Osteocyte (in vitro differentiated cells): ENCODE measurements at regions not wholly inside any gene's neighbourhood (a gene's known extent, or its start where the extent isn't known, plus 50 kb on each side); places are given as distances from the start of the nearest gene placed in this dataset.

ENCODE experiments used
- DNase-seq: peaks from one replicate; pipeline ENCODE4 v3.0.0; 2021; ENCODE audit warnings: mixed read lengths; ENCODE audit not compliant: unreplicated experiment; ENCODE audit errors: extremely low spot score
- H3K27ac Mint-ChIP-seq: one replicate; pipeline ENCODE4 v1.8.0; 2021; ENCODE audit warnings: mild to moderate bottlenecking, mixed read lengths; ENCODE audit not compliant: unreplicated experiment
- H3K27me3 Mint-ChIP-seq: one replicate; pipeline ENCODE4 v1.8.0; 2021; ENCODE audit warnings: mixed read lengths; ENCODE audit not compliant: unreplicated experiment
- H3K36me3 Mint-ChIP-seq: one replicate; pipeline ENCODE4 v1.8.0; 2021; ENCODE audit warnings: mixed read lengths; ENCODE audit not compliant: unreplicated experiment
- H3K4me1 Mint-ChIP-seq: one replicate; pipeline ENCODE4 v1.8.0; 2021; ENCODE audit warnings: mixed read lengths; ENCODE audit not compliant: unreplicated experiment
- H3K4me3 Mint-ChIP-seq: one replicate; pipeline ENCODE4 v1.8.0; 2021; ENCODE audit warnings: mild to moderate bottlenecking, moderate library complexity, mixed read lengths; ENCODE audit not compliant: unreplicated experiment
- H3K9me3 Mint-ChIP-seq: one replicate; pipeline ENCODE4 v1.8.0; 2021; ENCODE audit warnings: mixed read lengths; ENCODE audit not compliant: unreplicated experiment
- TF ChIP-seq, protein P1 (sequence below): fragments of 200-600 bp; sonication (generic); IDR thresholded peaks from 2 replicates; pipeline ENCODE4 v1.5.0; 2021; ENCODE audit warnings: antibody characterized with exemption, mild to moderate bottlenecking, moderate library complexity

- TF ChIP-seq, protein P1, sequence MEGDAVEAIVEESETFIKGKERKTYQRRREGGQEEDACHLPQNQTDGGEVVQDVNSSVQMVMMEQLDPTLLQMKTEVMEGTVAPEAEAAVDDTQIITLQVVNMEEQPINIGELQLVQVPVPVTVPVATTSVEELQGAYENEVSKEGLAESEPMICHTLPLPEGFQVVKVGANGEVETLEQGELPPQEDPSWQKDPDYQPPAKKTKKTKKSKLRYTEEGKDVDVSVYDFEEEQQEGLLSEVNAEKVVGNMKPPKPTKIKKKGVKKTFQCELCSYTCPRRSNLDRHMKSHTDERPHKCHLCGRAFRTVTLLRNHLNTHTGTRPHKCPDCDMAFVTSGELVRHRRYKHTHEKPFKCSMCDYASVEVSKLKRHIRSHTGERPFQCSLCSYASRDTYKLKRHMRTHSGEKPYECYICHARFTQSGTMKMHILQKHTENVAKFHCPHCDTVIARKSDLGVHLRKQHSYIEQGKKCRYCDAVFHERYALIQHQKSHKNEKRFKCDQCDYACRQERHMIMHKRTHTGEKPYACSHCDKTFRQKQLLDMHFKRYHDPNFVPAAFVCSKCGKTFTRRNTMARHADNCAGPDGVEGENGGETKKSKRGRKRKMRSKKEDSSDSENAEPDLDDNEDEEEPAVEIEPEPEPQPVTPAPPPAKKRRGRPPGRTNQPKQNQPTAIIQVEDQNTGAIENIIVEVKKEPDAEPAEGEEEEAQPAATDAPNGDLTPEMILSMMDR: no peak
- no peak overlapping the region for H3K27ac Mint-ChIP-seq
- H3K36me3 Mint-ChIP-seq: no peaks in the 10 kb centered on the region
- no peaks in the 10 kb centered on the region for H3K9me3 Mint-ChIP-seq
- DNase-seq: no peak
- peaks cover 44% of the 10 kb centered on the region for H3K27me3 Mint-ChIP-seq
- H3K4me3 Mint-ChIP-seq: no peak overlapping the region
- H3K4me1 Mint-ChIP-seq: no peaks in the 10 kb centered on the region
Observed at GRCh38 chr13:42389041-42389440, 117.1 kb downstream of the AKAP11 start.

DNA sequence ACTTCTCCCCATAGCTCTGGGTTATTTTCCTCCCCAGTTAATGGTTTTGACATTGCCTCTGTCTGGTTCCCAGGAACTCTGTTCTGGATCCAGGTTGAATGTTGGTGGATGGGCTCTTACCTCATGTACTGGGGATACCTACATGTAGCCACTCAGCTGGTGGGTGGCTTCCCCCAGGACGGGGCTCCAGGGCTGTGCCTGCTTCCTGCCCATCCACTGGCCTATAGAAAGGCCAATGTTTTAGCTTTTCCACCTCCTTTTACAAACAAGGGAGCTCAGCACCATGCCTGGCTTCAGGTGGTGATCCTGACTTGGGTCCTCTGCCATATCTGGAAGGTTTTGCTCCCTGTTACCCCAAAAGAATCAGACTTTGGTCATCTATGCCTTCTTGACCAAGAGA is 120.2 kb downstream of the AKAP11 start:
- no peak for DNase-seq
- Mint-ChIP-seq H3K27ac (no peak overlapping the region), H3K9me3 (no peaks in the 10 kb centered on the region), H3K36me3 (no peaks in the 10 kb centered on the region), H3K4me1 (peaks cover 6% of the 10 kb centered on the region), H3K27me3 (peaks cover 54% of the 10 kb centered on the region), H3K4me3 (no peak overlapping the region)
- TF ChIP-seq, protein P1: no peak

GRCh38 chr13:42392716-42393572 is 121.0 kb downstream of the AKAP11 start:
- Mint-ChIP-seq H3K9me3 (no peaks in the 10 kb centered on the region), H3K4me1 (peaks cover 6% of the 10 kb centered on the region), H3K36me3 (no peaks in the 10 kb centered on the region), H3K27me3 (peaks cover 54% of the 10 kb centered on the region), H3K27ac (no peak overlapping the region), H3K4me3 (no peak overlapping the region)
- TF ChIP-seq, protein P1: no peak
- no peak for DNase-seq

- Mint-ChIP-seq H3K9me3 (no peaks in the 10 kb centered on the region), H3K27me3 (peaks cover 51% of the 10 kb centered on the region), H3K4me3 (no peak overlapping the region), H3K4me1 (peaks cover 6% of the 10 kb centered on the region), H3K27ac (no peak overlapping the region), H3K36me3 (no peaks in the 10 kb centered on the region)
- TF ChIP-seq, protein P1: no peak
- DNase-seq: no peak
Observed at GRCh38 chr13:42393573-42394360, 121.8 kb downstream of the AKAP11 start.

- Mint-ChIP-seq H3K4me3 (no peak overlapping the region), H3K27ac (no peak overlapping the region), H3K27me3 (peaks cover 50% of the 10 kb centered on the region), H3K4me1 (peaks cover 6% of the 10 kb centered on the region), H3K9me3 (no peaks in the 10 kb centered on the region), H3K36me3 (no peaks in the 10 kb centered on the region)
- DNase-seq: no peak
- TF ChIP-seq, protein P1: no peak
Observed at GRCh38 chr13:42394361-42394708, 122.4 kb downstream of the AKAP11 start.
